Keratinocyte (primary cell): ENCODE measurements at regions not wholly inside any gene's neighbourhood (a gene's known extent, or its start where the extent isn't known, plus 50 kb on each side); places are given as distances from the start of the nearest gene placed in this dataset.

Experiments
- DNase-seq: peaks from one replicate; pipeline ENCODE4 v3.0.0-alpha.2; 2011; ENCODE audit warnings: low read depth, missing footprints, low spot score
- FAIRE-seq: peaks from 2 replicates; lab custom pipeline; 2011; peaks lifted over from hg19 to GRCh38; lab: Jason Lieb, UNC
- H2AFZ ChIP-seq: 2 replicates; pipeline ENCODE4 v1.6.0; 2012; ENCODE audit warnings: low read length, control low read depth, inconsistent platforms; ENCODE audit not compliant: control insufficient read depth
- H3K27ac ChIP-seq: 2 replicates; pipeline ENCODE4 v1.5.1; 2011; ENCODE audit warnings: low read length; ENCODE audit not compliant: control insufficient read depth, insufficient read depth
- H3K27me3 ChIP-seq: 3 replicates; pipeline ENCODE4 v1.6.0; 2011; ENCODE audit warnings: low read length; ENCODE audit not compliant: control insufficient read depth, insufficient read depth; ENCODE audit errors: extremely low read depth
- H3K36me3 ChIP-seq, 2 experiments: 2 replicates in 1 of 2; 3 replicates in 1 of 2; pipeline ENCODE4 v1.5.1; 2011; ENCODE audit warnings: low read length in 2 of 2, mild to moderate bottlenecking in 1 of 2; ENCODE audit not compliant: control insufficient read depth in 2 of 2, insufficient read depth in 2 of 2; ENCODE audit errors: extremely low read depth in 1 of 2
- H3K4me1 ChIP-seq: 3 replicates; pipeline ENCODE4 v1.5.1; 2011; ENCODE audit warnings: low read length; ENCODE audit not compliant: control insufficient read depth, insufficient read depth; ENCODE audit errors: extremely low read depth
- H3K4me2 ChIP-seq: 3 replicates; pipeline ENCODE4 v1.6.0; 2011; ENCODE audit warnings: low read depth, low read length; ENCODE audit not compliant: control insufficient read depth, insufficient read depth; ENCODE audit errors: extremely low read depth
- H3K4me3 ChIP-seq, 3 experiments: fragments of 200-600 bp in 1 of 3; sonication (generic) in 1 of 3; 2 replicates in 2 of 3; 3 replicates in 1 of 3; pipeline ENCODE4 v1.5.1; 2011 to 2016; ENCODE audit warnings: low read length in 3 of 3, mild to moderate bottlenecking in 3 of 3, control low read depth in 2 of 3, inconsistent platforms in 1 of 3, low read depth in 1 of 3, mixed read lengths in 1 of 3, mixed run types in 1 of 3, moderate library complexity in 1 of 3; ENCODE audit not compliant: control insufficient read depth in 2 of 3, insufficient read depth in 2 of 3; ENCODE audit errors: extremely low read depth in 1 of 3
- H3K79me2 ChIP-seq: 2 replicates; pipeline ENCODE4 v1.6.0; 2012; ENCODE audit warnings: low read length; ENCODE audit not compliant: control insufficient read depth, insufficient read depth
- H3K9ac ChIP-seq: 3 replicates; pipeline ENCODE4 v1.6.0; 2011; ENCODE audit warnings: low read length; ENCODE audit not compliant: control insufficient read depth, insufficient read depth; ENCODE audit errors: extremely low read depth
- H3K9me1 ChIP-seq: 3 replicates; pipeline ENCODE4 v1.6.0; 2011; ENCODE audit warnings: low read length; ENCODE audit not compliant: control insufficient read depth, insufficient read depth; ENCODE audit errors: extremely low read depth
- H3K9me3 ChIP-seq: 2 replicates; pipeline ENCODE4 v1.5.1; 2012; ENCODE audit warnings: low read depth, low read length; ENCODE audit not compliant: control insufficient read depth
- H4K20me1 ChIP-seq: 3 replicates; pipeline ENCODE4 v1.6.0; 2011; ENCODE audit warnings: low read length; ENCODE audit not compliant: control insufficient read depth, insufficient read depth; ENCODE audit errors: extremely low read depth
- EZH2 ChIP-seq: IDR thresholded peaks from one replicate; pipeline ENCODE4 v1.6.1; 2012; ENCODE audit warnings: inconsistent platforms, mild to moderate bottlenecking, low read length, moderate library complexity
- dilution Hi-C: fragments of 300-500 bp; cut with MboI; formaldehyde crosslinking; loops from one replicate; pipeline ENCODE4 v1.7.0; 2020; ENCODE audit warnings: low sequenced_read_pairs; ENCODE audit not compliant: extremely low pct_ligation_motif_present
- TF ChIP-seq, protein P1 (sequence below), 3 experiments: IDR thresholded peaks in 1 of 3; conservative IDR thresholded peaks in 1 of 3; optimal IDR thresholded peaks in 1 of 3; 2 replicates in 2 of 3; 3 replicates in 1 of 3; pipeline versions ENCODE3 to v1.5.1; 2011; ENCODE audit warnings: low read length in 3 of 3, mild to moderate bottlenecking in 3 of 3, moderate library complexity in 2 of 3, control low read depth in 1 of 3, inconsistent platforms in 1 of 3; ENCODE audit not compliant: insufficient read depth in 2 of 3; ENCODE audit errors: extremely low read depth in 1 of 3

DNA sequence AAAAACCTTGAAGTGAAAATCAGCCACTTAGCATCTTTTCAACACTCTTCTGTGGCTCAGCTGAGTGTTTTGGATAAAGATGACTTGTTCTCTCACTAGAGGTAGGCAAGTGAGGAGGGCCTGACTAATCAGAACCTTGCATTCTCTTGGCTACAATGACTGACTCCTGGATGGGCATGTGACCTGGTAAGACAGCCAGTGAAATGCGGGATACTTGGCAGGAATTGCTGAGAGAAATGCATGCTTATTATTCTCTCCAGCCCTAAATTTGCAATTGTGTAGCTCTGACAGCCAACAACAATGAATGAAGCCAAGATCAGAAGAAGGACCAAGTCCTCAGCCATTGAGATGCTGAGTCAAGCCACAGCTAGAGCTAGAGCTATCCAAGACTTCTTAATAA is 490.5 kb upstream of the ZNF608 start:
- Histone ChIP-seq H4K20me1 (no peaks in the 10 kb centered on the region), H3K79me2 (no peaks in the 10 kb centered on the region), H3K4me3 (no peak overlapping the region), H3K4me2 (no peak overlapping the region), H3K9ac (no peak overlapping the region), H3K9me3 (no peaks in the 10 kb centered on the region), H3K36me3 (no peaks in the 10 kb centered on the region), H2AFZ (no peak overlapping the region), H3K27ac (no peak overlapping the region), H3K9me1 (no peaks in the 10 kb centered on the region), H3K27me3 (no peaks in the 10 kb centered on the region), H3K4me1 (peaks cover 6% of the 10 kb centered on the region)
- no peak for TF ChIP-seq EZH2
- dilution Hi-C loops: no loop called here
- FAIRE-seq (no peak), DNase-seq (no peak)

DNA sequence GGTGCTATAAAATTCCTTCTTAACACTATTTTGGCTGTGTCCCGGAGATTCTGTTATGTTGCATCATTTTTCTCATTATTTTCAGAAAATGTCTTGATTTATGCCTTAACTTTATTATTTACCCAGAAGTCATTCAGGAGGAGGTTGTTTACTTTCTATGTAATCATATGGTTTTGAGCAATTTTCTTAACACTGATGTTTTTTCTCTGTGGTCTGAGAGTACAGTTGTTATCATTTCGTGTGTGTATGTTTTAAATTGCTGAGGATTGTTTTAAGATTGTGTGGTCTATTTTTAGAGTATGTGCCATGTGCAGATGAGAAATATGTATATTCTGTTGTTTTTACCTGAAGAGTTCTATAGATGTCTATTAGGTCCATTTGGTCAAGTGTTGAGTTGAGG is 498.1 kb upstream of the ZNF608 start:
- Histone ChIP-seq H3K4me2 (no peak overlapping the region), H3K4me1 (no peaks in the 10 kb centered on the region), H3K27ac (no peak overlapping the region), H3K4me3 (no peak overlapping the region), H3K79me2 (no peaks in the 10 kb centered on the region), H2AFZ (no peak overlapping the region), H3K9me3 (no peaks in the 10 kb centered on the region), H3K9me1 (no peaks in the 10 kb centered on the region), H3K36me3 (no peaks in the 10 kb centered on the region), H3K9ac (no peak overlapping the region), H4K20me1 (no peaks in the 10 kb centered on the region), H3K27me3 (no peaks in the 10 kb centered on the region)
- TF ChIP-seq, protein P1, sequence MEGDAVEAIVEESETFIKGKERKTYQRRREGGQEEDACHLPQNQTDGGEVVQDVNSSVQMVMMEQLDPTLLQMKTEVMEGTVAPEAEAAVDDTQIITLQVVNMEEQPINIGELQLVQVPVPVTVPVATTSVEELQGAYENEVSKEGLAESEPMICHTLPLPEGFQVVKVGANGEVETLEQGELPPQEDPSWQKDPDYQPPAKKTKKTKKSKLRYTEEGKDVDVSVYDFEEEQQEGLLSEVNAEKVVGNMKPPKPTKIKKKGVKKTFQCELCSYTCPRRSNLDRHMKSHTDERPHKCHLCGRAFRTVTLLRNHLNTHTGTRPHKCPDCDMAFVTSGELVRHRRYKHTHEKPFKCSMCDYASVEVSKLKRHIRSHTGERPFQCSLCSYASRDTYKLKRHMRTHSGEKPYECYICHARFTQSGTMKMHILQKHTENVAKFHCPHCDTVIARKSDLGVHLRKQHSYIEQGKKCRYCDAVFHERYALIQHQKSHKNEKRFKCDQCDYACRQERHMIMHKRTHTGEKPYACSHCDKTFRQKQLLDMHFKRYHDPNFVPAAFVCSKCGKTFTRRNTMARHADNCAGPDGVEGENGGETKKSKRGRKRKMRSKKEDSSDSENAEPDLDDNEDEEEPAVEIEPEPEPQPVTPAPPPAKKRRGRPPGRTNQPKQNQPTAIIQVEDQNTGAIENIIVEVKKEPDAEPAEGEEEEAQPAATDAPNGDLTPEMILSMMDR (optimal IDR thresholded peaks at IDR 0.05 in 1 of 3, IDR thresholded peaks at IDR 0.05 in 1 of 3, conservative IDR thresholded peaks at IDR 0.05 in 1 of 3; ENCODE audit: extremely low read depth in 1 of 3, insufficient read depth in 2 of 3, low read length in 3 of 3): no peak
- no peak for TF ChIP-seq EZH2
- dilution Hi-C loops: no loop called here
- FAIRE-seq (no peak), DNase-seq (no peak)

DNA sequence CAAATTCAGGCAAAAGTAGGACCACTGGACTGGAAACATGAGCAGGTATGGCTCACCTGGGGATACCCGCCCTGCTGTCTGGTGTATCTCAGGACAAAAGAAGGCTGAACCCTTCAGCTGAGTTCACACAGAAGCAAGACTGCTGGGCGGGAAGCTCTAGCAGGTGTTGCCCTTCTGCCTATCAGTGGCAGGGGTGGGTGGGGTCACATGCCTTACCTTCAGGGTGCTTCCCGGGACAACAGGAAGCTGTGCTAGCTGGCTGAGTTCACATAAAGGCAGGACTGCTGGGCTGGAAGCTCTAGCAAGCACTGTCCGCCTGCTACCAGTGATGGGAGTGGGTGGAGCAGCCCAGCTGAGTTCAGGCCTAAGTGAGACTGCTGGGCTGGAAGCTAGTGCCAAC is 498.8 kb upstream of the ZNF608 start:
- dilution Hi-C loops: no loop called here
- no peak for FAIRE-seq
- no peak overlapping the region for H3K4me3 ChIP-seq

More for the DNA sequence above, 498.8 kb upstream of the ZNF608 start:
- no peak overlapping the region for H3K27ac ChIP-seq
- no peaks in the 10 kb centered on the region for H3K27me3 ChIP-seq
- TF ChIP-seq EZH2: no peak
- TF ChIP-seq, protein P1 (optimal IDR thresholded peaks at IDR 0.05 in 1 of 3, IDR thresholded peaks at IDR 0.05 in 1 of 3, conservative IDR thresholded peaks at IDR 0.05 in 1 of 3; ENCODE audit: extremely low read depth in 1 of 3, insufficient read depth in 2 of 3, low read length in 3 of 3): no peak
- no peaks in the 10 kb centered on the region for H3K4me1 ChIP-seq
- DNase-seq: no peak
- H3K36me3 ChIP-seq: no peaks in the 10 kb centered on the region
- H3K9me1 ChIP-seq: no peaks in the 10 kb centered on the region
- H3K9me3 ChIP-seq: no peaks in the 10 kb centered on the region
- H3K4me2 ChIP-seq: no peak overlapping the region
- H3K9ac ChIP-seq: no peak overlapping the region
- H3K79me2 ChIP-seq: no peaks in the 10 kb centered on the region
- H4K20me1 ChIP-seq: no peaks in the 10 kb centered on the region
- H2AFZ ChIP-seq: no peak overlapping the region
